Ovary (tissue), 7 donors: ENCODE measurements at regions not wholly inside any gene's neighbourhood (a gene's known extent, or its start where the extent isn't known, plus 50 kb on each side); places are given as distances from the start of the nearest gene placed in this dataset.

Source experiments
- DNase-seq, 5 donors: peaks; one replicate each; pipeline ENCODE4 v3.0.0-alpha.2; 2019 to 2020
- H3K27ac ChIP-seq, 2 donors: fragments of 200-600 bp; one replicate each; pipeline versions ENCODE4 v1.5.1 to v1.8.0; 2019 to 2022
- H3K27me3 ChIP-seq: fragments of 200-600 bp; one replicate; pipeline ENCODE4 v1.8.0; 2022
- H3K36me3 ChIP-seq: fragments of 200-600 bp; sonication (generic); one replicate; pipeline ENCODE4 v1.5.1; 2019
- H3K4me1 ChIP-seq: one replicate; pipeline ENCODE4 v1.8.1; 2013; ENCODE audit warnings: mild to moderate bottlenecking, moderate library complexity; ENCODE audit not compliant: insufficient read depth
- H3K4me3 ChIP-seq: fragments of 200-600 bp; sonication (generic); one replicate; pipeline ENCODE4 v1.5.1; 2017
- H3K9me3 ChIP-seq, 2 donors: fragments of 200-600 bp in 1 of 2; sonication (generic) in 1 of 2; one replicate each; pipeline versions ENCODE4 v1.5.1 to v1.8.1; 2013 to 2019; ENCODE audit warnings: mild to moderate bottlenecking in 1 of 2, moderate library complexity in 1 of 2
- CTCF ChIP-seq, 3 donors: fragments of 450-650 bp in 2 of 3; fragments of 200-600 bp in 1 of 3; IDR thresholded peaks; one replicate each; pipeline versions ENCODE4 v1.5.1 to v1.8.0; 2016 to 2022; ENCODE audit warnings: antibody characterized with exemption in 3 of 3, mild to moderate bottlenecking in 1 of 3
- EP300 ChIP-seq: sonication (generic); formaldehyde crosslinking; IDR thresholded peaks from one replicate; pipeline ENCODE4 v1.6.1; 2017; ENCODE audit warnings: antibody characterized with exemption
- POLR2A ChIP-seq: fragments of 450-650 bp; IDR thresholded peaks from one replicate; pipeline ENCODE4 v1.6.1; 2017; ENCODE audit warnings: antibody characterized with exemption, mild to moderate bottlenecking, moderate library complexity
- WGBS, 3 donors: extraction: QIAGEN DNeasy Blood & Tissue Kit in 1 of 3; methylation state at CpG; one replicate each; pipeline versions ENCODE4 v1.1.5 to v1.1.7; 2013 to 2017; 5-methylcytosine and 5-hydroxymethylcytosine counted together
- intact Hi-C, 4 donors: fragments of 100-400 bp; cut with DNase I; formaldehyde crosslinking; loops; one replicate each; pipeline versions ENCODE4 v1.11.0 to v1.15.1; 2022 to 2023
- donor health status: DM: no; HTN: no; CAD: no; lungs with moderate emphysema.
- donor health status: DM: no; HTN: no; CAD: no.
- donor health status: Bipolar disorder and iron deficiency.
- donor health status: DM: no; HTN: no; CAD: no.
- donor health status: DM: yes; HTN: yes; CAD: no.

GRCh38 chr5:135120951-135121350 is 86.9 kb upstream of the PITX1 start:
- Histone ChIP-seq H3K27me3 (no peaks in the 10 kb centered on the region), H3K4me1 (no peaks in the 10 kb centered on the region), H3K9me3 (no peaks in the 10 kb centered on the region), H3K4me3 (no peak overlapping the region), H3K27ac (no peak overlapping the region), H3K36me3 (no peaks in the 10 kb centered on the region)
- 95 to 98% (median 96%) methylated on average over 8 of the region's 8 CpGs for WGBS, 3 donors
- TF ChIP-seq EP300 (no peak), CTCF (IDR thresholded peaks at IDR 0.05) (no peak), POLR2A (no peak)
- intact Hi-C loops = no loop called here
- DNase-seq = no peak

GRCh38 chr5:135119481-135119880 is 85.5 kb upstream of the PITX1 start:
- intact Hi-C loops = no loop called here
- Histone ChIP-seq H3K27ac (no peak overlapping the region), H3K9me3 (no peaks in the 10 kb centered on the region), H3K4me1 (no peaks in the 10 kb centered on the region), H3K36me3 (no peaks in the 10 kb centered on the region), H3K27me3 (no peaks in the 10 kb centered on the region), H3K4me3 (no peak overlapping the region)
- no peak for TF ChIP-seq CTCF (IDR thresholded peaks at IDR 0.05)
- TF ChIP-seq EP300 = no peak
- no peak for TF ChIP-seq POLR2A
- 93% methylated on average over 6 of the region's 6 CpGs for WGBS, 3 donors
- DNase-seq = no peak

- DNase-seq = no peak
- 53 to 62% (median 59%) methylated on average over 5 of the region's 5 CpGs for WGBS, 3 donors
- no peak overlapping the region for H3K27ac ChIP-seq
Observed at GRCh38 chr5:135117590-135117989, 83.6 kb upstream of the PITX1 start.

GRCh38 chr5:135116160-135116561 is 82.1 kb upstream of the PITX1 start:
- TF ChIP-seq EP300 (no peak), POLR2A (no peak), CTCF (IDR thresholded peaks at IDR 0.05) (no peak)
- DNase-seq = no peak
- Histone ChIP-seq H3K9me3 (no peaks in the 10 kb centered on the region), H3K27ac (no peak overlapping the region), H3K4me1 (no peaks in the 10 kb centered on the region), H3K27me3 (no peaks in the 10 kb centered on the region), H3K36me3 (no peaks in the 10 kb centered on the region), H3K4me3 (no peak overlapping the region)
- 79 to 89% (median 87%) methylated on average over 6 of the region's 6 CpGs for WGBS, 3 donors
- intact Hi-C loops = no loop called here

More at GRCh38 chr5:135117590-135117989, 83.6 kb upstream of the PITX1 start:
- H3K4me3 ChIP-seq = no peak overlapping the region
- intact Hi-C loops = no loop called here
- TF ChIP-seq CTCF (IDR thresholded peaks at IDR 0.05) = no peak
- TF ChIP-seq POLR2A = no peak
- no peak for TF ChIP-seq EP300
- no peaks in the 10 kb centered on the region for H3K9me3 ChIP-seq
- no peaks in the 10 kb centered on the region for H3K27me3 ChIP-seq
- H3K36me3 ChIP-seq = no peaks in the 10 kb centered on the region
- no peaks in the 10 kb centered on the region for H3K4me1 ChIP-seq

- Histone ChIP-seq H3K27me3 (no peaks in the 10 kb centered on the region), H3K4me1 (no peaks in the 10 kb centered on the region), H3K27ac (no peak overlapping the region), H3K4me3 (no peak overlapping the region), H3K9me3 (no peaks in the 10 kb centered on the region), H3K36me3 (no peaks in the 10 kb centered on the region)
- intact Hi-C loops = no loop called here
- no peak for DNase-seq
- 20 to 43% (median 23%) methylated on average over 6 of the region's 6 CpGs for WGBS, 3 donors
- TF ChIP-seq POLR2A = no peak
- no peak for TF ChIP-seq EP300
- TF ChIP-seq CTCF (IDR thresholded peaks at IDR 0.05) = no peak
Observed at GRCh38 chr5:135115591-135115990, 81.6 kb upstream of the PITX1 start.
